CD4-positive, alpha-beta T cell (primary cell): ENCODE measurements at regions not wholly inside any gene's neighbourhood (a gene's known extent, or its start where the extent isn't known, plus 50 kb on each side); places are given as distances from the start of the nearest gene placed in this dataset.

Experiments used
- ATAC-seq: fragments of 200-7000 bp; cut with Tn5 transposase; one replicate; pipeline ENCODE4 v1.10.0; 2022; ENCODE audit warnings: mild to moderate bottlenecking; ENCODE audit not compliant: poor library complexity
- CTCF ChIA-PET: fragments of 350-600 bp; sonication (Branson Sonifier 250); formaldehyde crosslinking; loops from one replicate; lab custom pipeline; 2021; ENCODE audit warnings: antibody characterized with exemption, inconsistent platforms; lab: Charles Lee
- POLR2A ChIA-PET: fragments of 350-600 bp; sonication (Branson Sonifier 250); formaldehyde crosslinking; loops from one replicate; lab custom pipeline; 2021; ENCODE audit warnings: antibody characterized with exemption, inconsistent platforms; lab: Charles Lee
- DNase-seq, 14 experiments: peaks; one replicate each; pipeline ENCODE4 v3.0.0-alpha.2; 2013 to 2020; ENCODE audit warnings: mixed read lengths in 2 of 14
- H3K27ac ChIP-seq, 2 donors: one replicate each; pipeline versions ENCODE4 v1.5.1 to v1.7.0; 2013; ENCODE audit warnings: low read length in 2 of 2, low read depth in 1 of 2, mild to moderate bottlenecking in 1 of 2
- H3K27me3 ChIP-seq, 2 experiments: 1 replicate in 1 of 2; 2 replicates in 1 of 2; pipeline versions ENCODE4 v1.6.1 to v1.7.0; 2013; ENCODE audit warnings: low read length in 2 of 2, control low read depth in 1 of 2, mild to moderate bottlenecking in 1 of 2, moderate library complexity in 1 of 2; ENCODE audit not compliant: insufficient read depth in 2 of 2, control insufficient read depth in 1 of 2
- H3K36me3 ChIP-seq: one replicate; pipeline ENCODE4 v1.6.1; 2013; ENCODE audit warnings: low read length, control low read depth; ENCODE audit not compliant: insufficient read depth
- H3K4me1 ChIP-seq: one replicate; pipeline ENCODE4 v1.6.1; 2013; ENCODE audit warnings: low read length, control low read depth; ENCODE audit not compliant: insufficient read depth
- H3K4me3 ChIP-seq: one replicate; pipeline ENCODE4 v1.5.1; 2013; ENCODE audit warnings: mild to moderate bottlenecking, low read length, moderate library complexity
- H3K9me3 ChIP-seq, 2 experiments: 1 replicate in 1 of 2; 2 replicates in 1 of 2; pipeline versions ENCODE4 v1.6.1 to v1.7.0; 2013; ENCODE audit warnings: low read length in 2 of 2, mild to moderate bottlenecking in 2 of 2, control low read depth in 1 of 2, moderate library complexity in 1 of 2; ENCODE audit not compliant: control insufficient read depth in 1 of 2, insufficient read depth in 1 of 2
- H3K27ac Mint-ChIP-seq: one replicate; pipeline ENCODE4 v1.8.0; 2020; ENCODE audit warnings: mixed read lengths
- H3K27me3 Mint-ChIP-seq: one replicate; pipeline ENCODE4 v1.8.0; 2021; ENCODE audit warnings: mixed read lengths
- H3K36me3 Mint-ChIP-seq: one replicate; pipeline ENCODE4 v1.8.0; 2021; ENCODE audit warnings: low read depth, mixed read lengths
- H3K4me1 Mint-ChIP-seq: one replicate; pipeline ENCODE4 v1.8.0; 2021; ENCODE audit warnings: low read depth, mixed read lengths
- H3K4me3 Mint-ChIP-seq: one replicate; pipeline ENCODE4 v1.8.0; 2020; ENCODE audit warnings: mild to moderate bottlenecking, mixed read lengths
- H3K9me3 Mint-ChIP-seq: one replicate; pipeline ENCODE4 v1.8.0; 2020; ENCODE audit warnings: mixed read lengths
- intact Hi-C, 2 experiments: fragments of 100-400 bp; cut with DNase I in 1 of 2; cut with micrococcal nuclease in 1 of 2; formaldehyde crosslinking; loops; one replicate each; pipeline versions ENCODE4 v1.15.1 to v1.9.0; 2023 to 2025; cut with DNase I, micrococcal nuclease
- TF ChIP-seq, protein P1 (sequence below): fragments of 200-600 bp; IDR thresholded peaks from one replicate; pipeline ENCODE4 v1.8.0; 2022; ENCODE audit warnings: antibody characterized with exemption, mild to moderate bottlenecking

GRCh38 chr3:74469151-74469550 is 145.3 kb downstream of the CNTN3 start:
- Histone ChIP-seq H3K4me1 (no peaks in the 10 kb centered on the region), H3K4me3 (no peak overlapping the region), H3K36me3 (no peaks in the 10 kb centered on the region), H3K27me3 (no peaks in the 10 kb centered on the region), H3K9me3 (peaks cover 0 to 7% of the 10 kb centered on the region in 2 experiments), H3K27ac (no peak overlapping the region)
- Mint-ChIP-seq H3K27me3 (no peaks in the 10 kb centered on the region), H3K4me1 (no peaks in the 10 kb centered on the region), H3K4me3 (no peak overlapping the region), H3K36me3 (no peaks in the 10 kb centered on the region), H3K9me3 (peaks cover 12% of the 10 kb centered on the region), H3K27ac (no peak overlapping the region)
- ChIA-PET POLR2A (no interaction called here), CTCF (no interaction called here)
- intact Hi-C loops = no loop called here
- ATAC-seq (no peak), DNase-seq (no peak)
- TF ChIP-seq, protein P1, sequence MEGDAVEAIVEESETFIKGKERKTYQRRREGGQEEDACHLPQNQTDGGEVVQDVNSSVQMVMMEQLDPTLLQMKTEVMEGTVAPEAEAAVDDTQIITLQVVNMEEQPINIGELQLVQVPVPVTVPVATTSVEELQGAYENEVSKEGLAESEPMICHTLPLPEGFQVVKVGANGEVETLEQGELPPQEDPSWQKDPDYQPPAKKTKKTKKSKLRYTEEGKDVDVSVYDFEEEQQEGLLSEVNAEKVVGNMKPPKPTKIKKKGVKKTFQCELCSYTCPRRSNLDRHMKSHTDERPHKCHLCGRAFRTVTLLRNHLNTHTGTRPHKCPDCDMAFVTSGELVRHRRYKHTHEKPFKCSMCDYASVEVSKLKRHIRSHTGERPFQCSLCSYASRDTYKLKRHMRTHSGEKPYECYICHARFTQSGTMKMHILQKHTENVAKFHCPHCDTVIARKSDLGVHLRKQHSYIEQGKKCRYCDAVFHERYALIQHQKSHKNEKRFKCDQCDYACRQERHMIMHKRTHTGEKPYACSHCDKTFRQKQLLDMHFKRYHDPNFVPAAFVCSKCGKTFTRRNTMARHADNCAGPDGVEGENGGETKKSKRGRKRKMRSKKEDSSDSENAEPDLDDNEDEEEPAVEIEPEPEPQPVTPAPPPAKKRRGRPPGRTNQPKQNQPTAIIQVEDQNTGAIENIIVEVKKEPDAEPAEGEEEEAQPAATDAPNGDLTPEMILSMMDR = no peak

DNA sequence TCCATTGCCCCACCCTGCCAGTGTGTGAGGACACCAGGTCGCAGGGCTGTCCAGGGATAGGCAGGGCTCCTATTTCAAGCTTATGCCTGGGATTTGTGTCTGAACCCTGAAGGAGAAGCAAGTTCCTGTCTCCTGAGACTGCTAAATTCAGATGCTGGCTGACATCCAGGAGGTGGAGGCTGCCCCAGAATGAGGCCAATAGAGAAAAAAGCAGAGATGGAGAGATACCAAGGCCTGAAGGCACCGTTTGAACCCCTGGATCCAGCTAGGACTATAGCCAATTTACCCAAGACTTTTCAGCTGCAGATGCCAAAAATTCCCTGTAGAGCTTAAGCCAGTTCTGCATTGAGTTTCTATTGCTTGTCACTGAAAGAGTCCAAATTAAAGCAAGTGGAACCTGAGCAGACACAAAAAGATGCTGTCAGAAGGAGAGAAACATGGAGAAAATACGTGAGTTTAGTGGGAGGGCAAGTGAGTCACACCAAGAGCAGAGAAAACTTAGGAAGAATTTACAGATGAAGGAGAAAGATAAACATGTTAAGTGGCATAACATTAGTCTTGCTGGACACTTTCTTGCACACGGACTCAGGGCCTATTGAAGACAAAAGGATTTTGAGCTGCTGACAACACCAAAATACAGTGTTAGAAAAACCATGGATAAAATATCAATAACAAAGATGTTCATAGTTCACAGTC is 148.6 kb downstream of the CNTN3 start:
- Histone ChIP-seq H3K4me1 (no peaks in the 10 kb centered on the region), H3K36me3 (no peaks in the 10 kb centered on the region), H3K27ac (no peak overlapping the region), H3K9me3 (peaks cover 0 to 5% of the 10 kb centered on the region in 2 experiments), H3K27me3 (no peaks in the 10 kb centered on the region), H3K4me3 (no peak overlapping the region)
- Mint-ChIP-seq H3K36me3 (no peaks in the 10 kb centered on the region), H3K27ac (no peak overlapping the region), H3K9me3 (peaks cover 13% of the 10 kb centered on the region), H3K27me3 (no peaks in the 10 kb centered on the region), H3K4me1 (no peaks in the 10 kb centered on the region), H3K4me3 (no peak overlapping the region)
- ChIA-PET POLR2A (no interaction called here), CTCF (no interaction called here)
- ATAC-seq (no peak), DNase-seq (no peak)
- intact Hi-C loops = no loop called here
- TF ChIP-seq, protein P1 = no peak

- H3K9me3 Mint-ChIP-seq = peaks cover 10% of the 10 kb centered on the region
- TF ChIP-seq, protein P1 = no peak
- H3K36me3 Mint-ChIP-seq = no peaks in the 10 kb centered on the region
- no peak overlapping the region for H3K27ac ChIP-seq
- H3K4me3 Mint-ChIP-seq = no peak overlapping the region
- no peaks in the 10 kb centered on the region for H3K4me1 Mint-ChIP-seq
- ChIA-PET POLR2A (no interaction called here), CTCF (no interaction called here)
- H3K27me3 Mint-ChIP-seq = no peaks in the 10 kb centered on the region
- DNase-seq (no peak), ATAC-seq (no peak)
- intact Hi-C loops = no loop called here
- no peak overlapping the region for H3K27ac Mint-ChIP-seq
- H3K36me3 ChIP-seq = no peaks in the 10 kb centered on the region
- H3K9me3 ChIP-seq = peaks cover 0 to 3% of the 10 kb centered on the region in 2 experiments
- no peaks in the 10 kb centered on the region for H3K4me1 ChIP-seq
- no peak overlapping the region for H3K4me3 ChIP-seq
- H3K27me3 ChIP-seq = no peaks in the 10 kb centered on the region
Observed at GRCh38 chr3:74463515-74463914, 150.9 kb downstream of the CNTN3 start.
